ENCODE measurements at regions not wholly inside any gene's neighbourhood (a gene's known extent, or its start where the extent isn't known, plus 50 kb on each side); places are given as distances from the start of the nearest gene placed in this dataset.
"Not testable (repeated sequence)": the region's sequence is repeated elsewhere in the genome, so short reads cannot be mapped to it uniquely, and the experiment has no call there.

GRCh38 chr2:89834306-89834705 lies 1142.8 kb downstream of the RPIA start:
- no peak for DNase-seq

- DNase-seq: not testable (repeated sequence)
These were observed 1144.9 kb downstream of the RPIA start for GRCh38 chr2:89836326-89836725.

GRCh38 chr2:89837962-89838625 lies 1146.6 kb downstream of the RPIA start:
- DNase-seq: no peak

GRCh38 chr2:89840175-89840574 lies 1148.7 kb downstream of the RPIA start:
- DNase-seq: not testable (repeated sequence)

GRCh38 chr2:89840781-89841475 lies 1149.5 kb downstream of the RPIA start:
- DNase-seq: not testable (repeated sequence)

GRCh38 chr2:89841476-89841840 lies 1150.0 kb downstream of the RPIA start:
- no peak for DNase-seq

- DNase-seq: no peak
These were observed 1150.9 kb downstream of the RPIA start for GRCh38 chr2:89842180-89842908.

GRCh38 chr2:89844221-89844943 lies 1152.9 kb downstream of the RPIA start:
- DNase-seq: no peak

- DNase-seq: no peak
These were observed 1154.1 kb downstream of the RPIA start for GRCh38 chr2:89845532-89845931.

- no peak for DNase-seq
These were observed 1156.6 kb downstream of the RPIA start for GRCh38 chr2:89848114-89848513.

GRCh38 chr2:89848763-89849368 lies 1157.4 kb downstream of the RPIA start:
- no peak for DNase-seq

- no peak for DNase-seq
These were observed 1158.3 kb downstream of the RPIA start for GRCh38 chr2:89849731-89850130.

GRCh38 chr2:89850481-89850880 lies 1159.0 kb downstream of the RPIA start:
- DNase-seq: no peak

- no peak for DNase-seq
These were observed 1159.6 kb downstream of the RPIA start for GRCh38 chr2:89850881-89851582.

GRCh38 chr2:89851583-89851905 lies 1160.1 kb downstream of the RPIA start:
- no peak for DNase-seq

- not testable (repeated sequence) for DNase-seq
These were observed 1162.0 kb downstream of the RPIA start for GRCh38 chr2:89853427-89853826.

- DNase-seq: not testable (repeated sequence)
These were observed 1164.3 kb downstream of the RPIA start for GRCh38 chr2:89855752-89856151.

GRCh38 chr2:89856305-89856704 lies 1164.8 kb downstream of the RPIA start:
- not testable (repeated sequence) for DNase-seq

- not testable (repeated sequence) for DNase-seq
These were observed 1170.7 kb downstream of the RPIA start for GRCh38 chr2:89862164-89862563.

GRCh38 chr2:89863209-89863608 lies 1171.7 kb downstream of the RPIA start:
- DNase-seq: not testable (repeated sequence)

GRCh38 chr2:89874810-89875595 lies 1183.5 kb downstream of the RPIA start:
- not testable (repeated sequence) for DNase-seq

Data from GDM1 (cell line).